ENCODE measurements at regions not wholly inside any gene's neighbourhood (a gene's known extent, or its start where the extent isn't known, plus 50 kb on each side); places are given as distances from the start of the nearest gene placed in this dataset.
"Not testable (repeated sequence)": the region's sequence is repeated elsewhere in the genome, so short reads cannot be mapped to it uniquely, and the experiment has no call there.

DNA sequence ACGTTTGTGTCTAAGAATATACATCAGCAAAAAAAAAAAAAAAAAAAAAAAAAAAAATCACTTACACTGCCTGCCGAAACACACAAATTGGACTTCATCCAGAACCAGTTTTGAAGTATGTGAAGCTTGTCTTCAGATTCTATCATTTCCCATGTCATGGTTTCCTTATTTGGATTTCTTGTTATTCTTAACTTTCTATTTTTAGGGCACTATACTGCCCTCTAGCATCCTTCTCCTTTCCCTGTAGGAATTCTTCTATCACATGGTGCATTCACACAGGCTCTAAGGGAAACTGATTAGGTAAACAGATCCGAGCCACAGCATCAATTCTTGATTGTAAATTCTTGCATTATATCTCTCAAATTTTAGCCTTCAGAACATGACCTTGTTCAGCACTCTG, 1507.5 kb downstream of the OLFM4 start:
- intact Hi-C loops (cut with micrococcal nuclease; ENCODE audit: unreplicated experiment): no loop called here
- ChIA-PET CTCF (ENCODE audit: unreplicated experiment) (no interaction called here), POLR2A (interaction anchor here (0.7 kb wide), 1 partner anchor 77 kb away, joined by 10 read pairs; no protein-coding TSS in a partner anchor)
- Histone ChIP-seq H2AFZ (ENCODE audit: low read length) (no peak overlapping the region), H3K79me2 (ENCODE audit: insufficient read depth, low read depth, low read length) (no peaks in the 10 kb centered on the region), H3K27ac (ENCODE audit: low read depth, low read length, poor library complexity, severe bottlenecking) (no peak overlapping the region), H3K4me3 (ENCODE audit: low read depth, low read length, poor library complexity, severe bottlenecking) (no peak overlapping the region), H3K9me2 (ENCODE audit: insufficient read depth, low read length) (no peaks in the 10 kb centered on the region), H3K36me3 (ENCODE audit: insufficient read depth, low read length) (no peaks in the 10 kb centered on the region), H3K9me3 (ENCODE audit: low read length) (no peaks in the 10 kb centered on the region), H3K4me1 (ENCODE audit: insufficient read depth, low read length, poor library complexity, severe bottlenecking) (no peaks in the 10 kb centered on the region), H3K4me2 (ENCODE audit: low read length) (no peak overlapping the region), H4K20me1 (ENCODE audit: insufficient read depth, low read length) (no peaks in the 10 kb centered on the region)
- TF ChIP-seq, protein P1, sequence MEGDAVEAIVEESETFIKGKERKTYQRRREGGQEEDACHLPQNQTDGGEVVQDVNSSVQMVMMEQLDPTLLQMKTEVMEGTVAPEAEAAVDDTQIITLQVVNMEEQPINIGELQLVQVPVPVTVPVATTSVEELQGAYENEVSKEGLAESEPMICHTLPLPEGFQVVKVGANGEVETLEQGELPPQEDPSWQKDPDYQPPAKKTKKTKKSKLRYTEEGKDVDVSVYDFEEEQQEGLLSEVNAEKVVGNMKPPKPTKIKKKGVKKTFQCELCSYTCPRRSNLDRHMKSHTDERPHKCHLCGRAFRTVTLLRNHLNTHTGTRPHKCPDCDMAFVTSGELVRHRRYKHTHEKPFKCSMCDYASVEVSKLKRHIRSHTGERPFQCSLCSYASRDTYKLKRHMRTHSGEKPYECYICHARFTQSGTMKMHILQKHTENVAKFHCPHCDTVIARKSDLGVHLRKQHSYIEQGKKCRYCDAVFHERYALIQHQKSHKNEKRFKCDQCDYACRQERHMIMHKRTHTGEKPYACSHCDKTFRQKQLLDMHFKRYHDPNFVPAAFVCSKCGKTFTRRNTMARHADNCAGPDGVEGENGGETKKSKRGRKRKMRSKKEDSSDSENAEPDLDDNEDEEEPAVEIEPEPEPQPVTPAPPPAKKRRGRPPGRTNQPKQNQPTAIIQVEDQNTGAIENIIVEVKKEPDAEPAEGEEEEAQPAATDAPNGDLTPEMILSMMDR (conservative IDR thresholded peaks at IDR 0.05; ENCODE audit: low read length): no peak
- TF ChIP-seq EZH2phosphoT487 (IDR thresholded peaks at IDR 0.05; ENCODE audit: borderline replicate concordance, low read depth, low read length): no peak
- no TSS peak for BruUV-seq (replicated peaks)
- no peak for DNase-seq (ENCODE audit: low spot score)

DNA sequence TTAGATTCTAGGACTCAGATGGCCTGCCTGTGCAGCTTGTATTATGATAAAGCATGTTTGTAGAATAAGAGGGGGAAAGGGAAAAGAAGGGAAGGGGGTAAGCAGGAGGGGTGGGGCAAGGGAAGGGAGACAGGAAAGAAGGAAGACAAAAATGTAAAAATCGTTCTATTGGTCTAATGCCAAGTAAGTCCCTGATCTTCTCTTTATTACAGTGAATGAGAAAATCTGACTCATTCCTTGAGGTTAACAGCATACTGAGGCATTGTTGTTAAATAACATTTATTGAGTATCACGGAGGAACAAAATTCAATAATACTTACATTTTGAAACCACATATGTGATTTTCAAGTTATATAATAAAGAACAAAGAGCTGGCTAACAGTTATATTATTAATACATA, 1534.7 kb downstream of the OLFM4 start:
- CTCF ChIA-PET (ENCODE audit: unreplicated experiment): no interaction called here
- intact Hi-C loops (cut with micrococcal nuclease; ENCODE audit: unreplicated experiment): no loop called here
- no peak for TF ChIP-seq EZH2phosphoT487 (IDR thresholded peaks at IDR 0.05; ENCODE audit: borderline replicate concordance, low read depth, low read length)
- TF ChIP-seq, protein P1 (conservative IDR thresholded peaks at IDR 0.05; ENCODE audit: low read length): no peak

DNA sequence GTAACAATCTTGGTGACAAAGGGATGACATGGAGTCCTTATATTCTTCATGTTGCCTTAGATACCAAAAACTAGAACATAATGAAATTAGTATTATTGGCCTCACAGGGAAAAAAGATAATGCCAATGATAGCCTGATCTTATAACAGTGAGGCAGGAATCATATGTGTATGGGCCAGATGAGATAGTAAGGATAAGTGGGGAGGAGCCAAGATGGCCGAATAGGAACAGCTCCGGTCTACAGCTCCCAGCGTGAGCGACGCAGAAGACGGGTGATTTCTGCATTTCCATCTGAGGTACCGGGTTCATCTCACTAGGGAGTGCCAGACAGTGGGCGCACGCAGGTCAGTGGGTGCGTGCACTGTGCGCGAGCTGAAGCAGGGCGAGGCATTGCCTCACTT, 1543.4 kb downstream of the OLFM4 start:
- H3K4me3 ChIP-seq (ENCODE audit: low read depth, low read length, poor library complexity, severe bottlenecking); DNase-seq (ENCODE audit: low spot score); H4K20me1 ChIP-seq (ENCODE audit: insufficient read depth, low read length); H3K4me1 ChIP-seq (ENCODE audit: insufficient read depth, low read length, poor library complexity, severe bottlenecking); H3K9me3 ChIP-seq (ENCODE audit: low read length); H3K27ac ChIP-seq (ENCODE audit: low read depth, low read length, poor library complexity, severe bottlenecking); H3K79me2 ChIP-seq (ENCODE audit: insufficient read depth, low read depth, low read length); H3K36me3 ChIP-seq (ENCODE audit: insufficient read depth, low read length); CTCF ChIA-PET (ENCODE audit: unreplicated experiment); BruUV-seq (replicated peaks); POLR2A ChIA-PET; intact Hi-C loops (cut with micrococcal nuclease; ENCODE audit: unreplicated experiment); H2AFZ ChIP-seq (ENCODE audit: low read length); H3K4me2 ChIP-seq (ENCODE audit: low read length); H3K9me2 ChIP-seq (ENCODE audit: insufficient read depth, low read length): not testable (repeated sequence)

More for the DNA sequence above, 1534.7 kb downstream of the OLFM4 start:
- H3K36me3 ChIP-seq (ENCODE audit: insufficient read depth, low read length): no peaks in the 10 kb centered on the region
- H3K79me2 ChIP-seq (ENCODE audit: insufficient read depth, low read depth, low read length): no peaks in the 10 kb centered on the region
- H4K20me1 ChIP-seq (ENCODE audit: insufficient read depth, low read length): no peaks in the 10 kb centered on the region
- no peak overlapping the region for H3K4me3 ChIP-seq (ENCODE audit: low read depth, low read length, poor library complexity, severe bottlenecking)
- DNase-seq (ENCODE audit: low spot score): no peak
- POLR2A ChIA-PET: no interaction called here
- no peak overlapping the region for H3K27ac ChIP-seq (ENCODE audit: low read depth, low read length, poor library complexity, severe bottlenecking)
- no peaks in the 10 kb centered on the region for H3K4me1 ChIP-seq (ENCODE audit: insufficient read depth, low read length, poor library complexity, severe bottlenecking)
- no TSS peak for BruUV-seq (replicated peaks)
- H3K9me2 ChIP-seq (ENCODE audit: insufficient read depth, low read length): no peaks in the 10 kb centered on the region
- no peak overlapping the region for H2AFZ ChIP-seq (ENCODE audit: low read length)
- no peaks in the 10 kb centered on the region for H3K9me3 ChIP-seq (ENCODE audit: low read length)
- no peak overlapping the region for H3K4me2 ChIP-seq (ENCODE audit: low read length)
